ENCODE measurements at regions not wholly inside any gene's neighbourhood (a gene's known extent, or its start where the extent isn't known, plus 50 kb on each side); places are given as distances from the start of the nearest gene placed in this dataset.

DNA sequence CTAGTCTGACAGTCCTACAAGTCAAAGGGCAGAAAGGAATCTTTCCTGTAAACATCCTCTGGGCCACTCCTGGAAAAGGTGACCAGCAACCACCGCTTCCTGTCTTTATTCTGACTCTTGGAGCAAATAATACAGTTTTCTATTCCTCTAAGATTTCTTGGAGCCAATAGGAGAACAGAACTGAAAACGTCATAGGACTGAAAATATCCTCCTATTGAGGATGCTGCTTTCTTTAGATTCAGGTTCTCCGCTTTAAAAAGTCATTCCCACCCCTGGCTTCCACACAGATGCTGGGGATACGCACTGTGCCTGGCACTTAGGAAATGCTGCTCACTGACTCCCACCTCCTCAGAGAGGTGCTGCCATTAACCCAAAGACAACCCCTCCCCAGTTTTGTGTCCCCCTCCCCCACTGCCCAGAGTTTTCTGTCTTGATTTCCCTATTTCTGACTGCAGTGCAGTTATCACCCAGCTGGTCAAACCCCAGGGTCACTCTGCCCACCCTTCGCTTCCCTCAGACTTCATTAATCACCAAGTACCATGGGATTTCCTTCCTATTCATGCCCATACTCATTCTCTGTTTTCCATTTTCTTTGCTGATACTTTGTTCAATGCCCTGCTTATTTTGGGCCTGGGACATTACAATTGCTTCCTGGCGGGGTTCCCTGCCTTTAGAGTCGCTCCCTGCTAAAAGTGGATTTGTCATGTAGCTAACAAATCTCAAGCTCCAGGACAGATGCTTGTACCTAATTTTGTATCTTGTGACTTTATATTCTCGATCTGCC lies 82.1 kb upstream of the ARHGAP29 start:
- Mint-ChIP-seq H3K27ac (peak overlapping the region; percentile 11; the same call in 1 of the 2 replicates), H3K9me3 (no peaks in the 10 kb centered on the region), H3K4me3 (no peak overlapping the region), H3K36me3 (no peaks in the 10 kb centered on the region), H3K27me3 (ENCODE audit: low read depth) (peaks cover 3% of the 10 kb centered on the region; the same call in 1 of the 2 replicates), H3K4me1 (peaks cover 44% of the 10 kb centered on the region)
- peak; percentile 29 for ATAC-seq
- TF ChIP-seq NFYB (CRISPR knock-in tag; conservative IDR thresholded peaks at IDR 0.05; ENCODE audit: low read depth) (no peak), ATF1 (CRISPR knock-in tag; IDR thresholded peaks at IDR 0.05) (no peak), NR3C1 (CRISPR knock-in tag; conservative IDR thresholded peaks at IDR 0.05; ENCODE audit: low read depth) (no peak), ESRRA (CRISPR knock-in tag; IDR thresholded peaks at IDR 0.05; ENCODE audit: borderline replicate concordance) (no peak), RORB (CRISPR knock-in tag; IDR thresholded peaks at IDR 0.05) (no peak), PRDM15 (CRISPR knock-in tag; IDR thresholded peaks at IDR 0.05) (no peak), ZNF232 (CRISPR knock-in tag; IDR thresholded peaks at IDR 0.05) (no peak), ZNF423 (CRISPR knock-in tag; IDR thresholded peaks at IDR 0.05) (no peak)
- TF ChIP-seq, protein P1, sequence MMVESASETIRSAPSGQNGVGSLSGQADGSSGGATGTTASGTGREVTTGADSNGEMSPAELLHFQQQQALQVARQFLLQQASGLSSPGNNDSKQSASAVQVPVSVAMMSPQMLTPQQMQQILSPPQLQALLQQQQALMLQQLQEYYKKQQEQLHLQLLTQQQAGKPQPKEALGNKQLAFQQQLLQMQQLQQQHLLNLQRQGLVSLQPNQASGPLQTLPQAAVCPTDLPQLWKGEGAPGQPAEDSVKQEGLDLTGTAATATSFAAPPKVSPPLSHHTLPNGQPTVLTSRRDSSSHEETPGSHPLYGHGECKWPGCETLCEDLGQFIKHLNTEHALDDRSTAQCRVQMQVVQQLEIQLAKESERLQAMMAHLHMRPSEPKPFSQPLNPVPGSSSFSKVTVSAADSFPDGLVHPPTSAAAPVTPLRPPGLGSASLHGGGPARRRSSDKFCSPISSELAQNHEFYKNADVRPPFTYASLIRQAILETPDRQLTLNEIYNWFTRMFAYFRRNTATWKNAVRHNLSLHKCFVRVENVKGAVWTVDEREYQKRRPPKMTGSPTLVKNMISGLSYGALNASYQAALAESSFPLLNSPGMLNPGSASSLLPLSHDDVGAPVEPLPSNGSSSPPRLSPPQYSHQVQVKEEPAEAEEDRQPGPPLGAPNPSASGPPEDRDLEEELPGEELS (CRISPR knock-in tag; IDR thresholded peaks at IDR 0.05): no peak
- TF ChIP-seq, protein P2, sequence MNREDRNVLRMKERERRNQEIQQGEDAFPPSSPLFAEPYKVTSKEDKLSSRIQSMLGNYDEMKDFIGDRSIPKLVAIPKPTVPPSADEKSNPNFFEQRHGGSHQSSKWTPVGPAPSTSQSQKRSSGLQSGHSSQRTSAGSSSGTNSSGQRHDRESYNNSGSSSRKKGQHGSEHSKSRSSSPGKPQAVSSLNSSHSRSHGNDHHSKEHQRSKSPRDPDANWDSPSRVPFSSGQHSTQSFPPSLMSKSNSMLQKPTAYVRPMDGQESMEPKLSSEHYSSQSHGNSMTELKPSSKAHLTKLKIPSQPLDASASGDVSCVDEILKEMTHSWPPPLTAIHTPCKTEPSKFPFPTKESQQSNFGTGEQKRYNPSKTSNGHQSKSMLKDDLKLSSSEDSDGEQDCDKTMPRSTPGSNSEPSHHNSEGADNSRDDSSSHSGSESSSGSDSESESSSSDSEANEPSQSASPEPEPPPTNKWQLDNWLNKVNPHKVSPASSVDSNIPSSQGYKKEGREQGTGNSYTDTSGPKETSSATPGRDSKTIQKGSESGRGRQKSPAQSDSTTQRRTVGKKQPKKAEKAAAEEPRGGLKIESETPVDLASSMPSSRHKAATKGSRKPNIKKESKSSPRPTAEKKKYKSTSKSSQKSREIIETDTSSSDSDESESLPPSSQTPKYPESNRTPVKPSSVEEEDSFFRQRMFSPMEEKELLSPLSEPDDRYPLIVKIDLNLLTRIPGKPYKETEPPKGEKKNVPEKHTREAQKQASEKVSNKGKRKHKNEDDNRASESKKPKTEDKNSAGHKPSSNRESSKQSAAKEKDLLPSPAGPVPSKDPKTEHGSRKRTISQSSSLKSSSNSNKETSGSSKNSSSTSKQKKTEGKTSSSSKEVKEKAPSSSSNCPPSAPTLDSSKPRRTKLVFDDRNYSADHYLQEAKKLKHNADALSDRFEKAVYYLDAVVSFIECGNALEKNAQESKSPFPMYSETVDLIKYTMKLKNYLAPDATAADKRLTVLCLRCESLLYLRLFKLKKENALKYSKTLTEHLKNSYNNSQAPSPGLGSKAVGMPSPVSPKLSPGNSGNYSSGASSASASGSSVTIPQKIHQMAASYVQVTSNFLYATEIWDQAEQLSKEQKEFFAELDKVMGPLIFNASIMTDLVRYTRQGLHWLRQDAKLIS (CRISPR knock-in tag; IDR thresholded peaks at IDR 0.05; ENCODE audit: borderline replicate concordance): no peak
- TF ChIP-seq, protein P3, sequence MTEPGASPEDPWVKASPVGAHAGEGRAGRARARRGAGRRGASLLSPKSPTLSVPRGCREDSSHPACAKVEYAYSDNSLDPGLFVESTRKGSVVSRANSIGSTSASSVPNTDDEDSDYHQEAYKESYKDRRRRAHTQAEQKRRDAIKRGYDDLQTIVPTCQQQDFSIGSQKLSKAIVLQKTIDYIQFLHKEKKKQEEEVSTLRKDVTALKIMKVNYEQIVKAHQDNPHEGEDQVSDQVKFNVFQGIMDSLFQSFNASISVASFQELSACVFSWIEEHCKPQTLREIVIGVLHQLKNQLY (CRISPR knock-in tag; IDR thresholded peaks at IDR 0.05): no peak
- no peak for DNase-seq (ENCODE audit: low spot score)
- ChIA-PET POLR2A (interaction anchor here (0.6 to 0.9 kb wide), 2 partner anchors 10 to 98 kb away, joined by 3 read pairs; no protein-coding TSS in a partner anchor), CTCF (interaction anchor here (1.1 kb wide), 1 partner anchor 294 kb away, joined by 3 read pairs; no protein-coding TSS in a partner anchor)

- no peaks in the 10 kb centered on the region for H3K27me3 Mint-ChIP-seq (ENCODE audit: low read depth)
- no peaks in the 10 kb centered on the region for H3K9me3 Mint-ChIP-seq
- no peaks in the 10 kb centered on the region for H3K36me3 Mint-ChIP-seq
- H3K27ac Mint-ChIP-seq: no peak overlapping the region
- no peak overlapping the region for H3K4me3 Mint-ChIP-seq
- ChIA-PET POLR2A (no interaction called here), CTCF (interaction anchor here (1.2 kb wide), 1 partner anchor 8 kb away, joined by 3 read pairs; no protein-coding TSS in a partner anchor)
- peaks cover 44% of the 10 kb centered on the region for H3K4me1 Mint-ChIP-seq
- DNase-seq (ENCODE audit: low spot score): no peak
- ATAC-seq: no peak
- TF ChIP-seq FOXK1 (CRISPR knock-in tag; IDR thresholded peaks at IDR 0.05) (no peak), ARID4B (CRISPR knock-in tag; IDR thresholded peaks at IDR 0.05; ENCODE audit: borderline replicate concordance) (no peak), HMGXB4 (CRISPR knock-in tag; IDR thresholded peaks at IDR 0.05) (no peak), RELA (CRISPR knock-in tag; IDR thresholded peaks at IDR 0.05; ENCODE audit: borderline replicate concordance) (no peak)
- TF ChIP-seq, protein P4, sequence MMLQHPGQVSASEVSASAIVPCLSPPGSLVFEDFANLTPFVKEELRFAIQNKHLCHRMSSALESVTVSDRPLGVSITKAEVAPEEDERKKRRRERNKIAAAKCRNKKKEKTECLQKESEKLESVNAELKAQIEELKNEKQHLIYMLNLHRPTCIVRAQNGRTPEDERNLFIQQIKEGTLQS (CRISPR knock-in tag; conservative IDR thresholded peaks at IDR 0.05): no peak
Measured at GRCh38 chr1:94318505-94319030, 81.2 kb upstream of the ARHGAP29 start.
